ENCODE measurements at regions not wholly inside any gene's neighbourhood (a gene's known extent, or its start where the extent isn't known, plus 50 kb on each side); places are given as distances from the start of the nearest gene placed in this dataset.
A peak's percentile ranks its signal among the peaks of the same experiment; 100 is the strongest.
"Not testable (repeated sequence)": the region's sequence is repeated elsewhere in the genome, so short reads cannot be mapped to it uniquely, and the experiment has no call there.

- ATAC-seq (no peak), DNase-seq (ENCODE audit: low spot score) (no peak)
- Mint-ChIP-seq H3K36me3 (no peaks in the 10 kb centered on the region), H3K4me3 (no peak overlapping the region), H3K27me3 (peaks cover 35 to 38% of the 10 kb centered on the region in 2 donors), H3K27ac (no peak overlapping the region), H3K9me3 (no peaks in the 10 kb centered on the region), H3K4me1 (ENCODE audit: low read depth in 2 of 2) (peaks cover 12 to 14% of the 10 kb centered on the region in 2 donors)
These were observed 62.0 kb upstream of the UNC5A start for GRCh38 chr5:176748073-176748966.

DNA sequence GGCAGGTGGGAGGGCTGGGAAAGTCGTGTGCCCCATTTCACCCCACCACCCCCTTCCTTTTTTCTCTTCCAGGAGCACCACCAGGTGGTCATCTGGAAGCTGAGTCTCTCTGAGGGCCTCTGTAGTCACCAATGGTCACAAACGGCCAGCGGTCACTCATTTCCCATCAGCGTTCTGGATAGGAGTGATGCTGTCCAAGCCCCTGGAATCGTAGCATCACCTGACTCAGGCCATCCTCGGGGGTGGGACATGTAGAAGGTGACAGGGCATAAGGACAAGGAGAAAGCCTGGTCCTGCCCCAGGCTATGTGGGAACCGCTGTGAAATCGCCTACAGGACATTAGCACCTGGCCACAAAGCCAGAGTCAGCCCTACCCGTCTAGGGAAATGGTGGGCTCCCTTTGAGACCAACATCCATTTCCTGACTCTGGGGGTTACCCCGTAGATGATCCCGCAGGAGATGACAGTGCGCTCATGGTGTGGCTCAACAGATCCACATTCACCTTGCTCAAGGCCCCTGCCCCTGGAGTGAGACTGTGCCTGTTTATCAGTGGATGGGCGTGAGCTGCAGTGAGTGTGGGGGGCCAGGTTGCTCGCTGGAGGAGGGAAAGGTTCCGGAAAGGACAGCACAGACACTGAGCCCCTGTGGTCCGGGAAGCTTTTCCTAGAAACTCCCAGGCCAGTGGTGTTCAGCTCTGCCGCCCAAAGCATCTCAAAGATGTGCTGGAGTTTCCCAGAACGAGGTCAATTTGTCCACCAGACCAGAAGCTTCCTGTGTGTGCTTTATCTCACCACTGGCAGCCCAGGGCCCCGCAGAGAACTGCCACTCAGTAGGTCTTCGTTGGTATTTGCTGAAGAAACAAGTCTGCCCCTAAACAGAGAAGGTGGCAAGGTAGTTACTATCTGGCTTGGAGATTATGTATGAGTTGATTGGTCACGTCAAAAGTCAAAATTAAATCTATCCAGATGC is 61.1 kb upstream of the UNC5A start:
- no peak overlapping the region for H3K27ac Mint-ChIP-seq
- ATAC-seq (no peak), DNase-seq (ENCODE audit: low spot score) (peak; percentile 45)
- peaks cover under 1% of the 10 kb centered on the region for H3K36me3 Mint-ChIP-seq
- H3K4me1 Mint-ChIP-seq (ENCODE audit: low read depth in 2 of 2): peaks cover 12 to 14% of the 10 kb centered on the region in 2 donors
- peaks cover 27 to 38% of the 10 kb centered on the region in 2 donors for H3K27me3 Mint-ChIP-seq
- H3K4me3 Mint-ChIP-seq: no peak overlapping the region
- H3K9me3 Mint-ChIP-seq: no peaks in the 10 kb centered on the region

- Mint-ChIP-seq H3K36me3 (peaks cover 5% of the 10 kb centered on the region), H3K27me3 (peaks cover 24 to 38% of the 10 kb centered on the region in 2 donors), H3K4me3 (no peak overlapping the region), H3K27ac (no peak overlapping the region), H3K4me1 (ENCODE audit: low read depth in 2 of 2) (peaks cover 12 to 13% of the 10 kb centered on the region in 2 donors), H3K9me3 (no peaks in the 10 kb centered on the region)
- DNase-seq (ENCODE audit: low spot score) (no peak), ATAC-seq (no peak)
These were observed 60.2 kb upstream of the UNC5A start for GRCh38 chr5:176750144-176750543.

DNA sequence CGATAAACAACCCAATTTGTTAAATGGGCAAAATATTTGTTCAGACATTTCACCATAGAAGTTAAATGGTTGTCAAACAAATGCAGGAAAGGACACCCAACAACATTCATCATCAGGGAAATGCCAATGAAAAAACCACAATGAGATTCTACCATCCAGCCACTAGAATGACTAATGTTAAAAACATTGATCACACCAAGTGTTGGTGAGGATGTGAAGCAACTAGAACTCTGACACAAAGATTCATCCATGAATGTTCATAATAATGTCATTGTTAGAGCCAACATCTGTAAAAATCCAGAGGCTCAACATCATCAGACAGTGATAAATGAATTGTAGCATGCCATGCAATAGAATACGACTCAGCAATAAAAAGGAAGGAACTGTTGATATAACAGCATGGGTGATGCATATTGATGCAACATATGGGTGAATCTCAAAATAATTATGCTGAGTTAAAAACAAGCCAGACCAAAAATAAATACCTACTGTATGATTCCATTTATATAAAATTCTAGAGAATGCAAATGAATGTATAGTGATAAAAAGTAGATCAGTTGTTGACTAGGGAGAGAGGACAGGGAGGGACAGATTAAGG is 55.9 kb upstream of the UNC5A start:
- Mint-ChIP-seq H3K9me3 (no peaks in the 10 kb centered on the region), H3K36me3 (peaks cover 9% of the 10 kb centered on the region), H3K4me1 (ENCODE audit: low read depth in 2 of 2) (no peaks in the 10 kb centered on the region), H3K4me3 (no peak overlapping the region), H3K27ac (no peak overlapping the region), H3K27me3 (peaks cover 25 to 57% of the 10 kb centered on the region in 2 donors)
- ATAC-seq (no peak), DNase-seq (ENCODE audit: low spot score) (no peak)

DNA sequence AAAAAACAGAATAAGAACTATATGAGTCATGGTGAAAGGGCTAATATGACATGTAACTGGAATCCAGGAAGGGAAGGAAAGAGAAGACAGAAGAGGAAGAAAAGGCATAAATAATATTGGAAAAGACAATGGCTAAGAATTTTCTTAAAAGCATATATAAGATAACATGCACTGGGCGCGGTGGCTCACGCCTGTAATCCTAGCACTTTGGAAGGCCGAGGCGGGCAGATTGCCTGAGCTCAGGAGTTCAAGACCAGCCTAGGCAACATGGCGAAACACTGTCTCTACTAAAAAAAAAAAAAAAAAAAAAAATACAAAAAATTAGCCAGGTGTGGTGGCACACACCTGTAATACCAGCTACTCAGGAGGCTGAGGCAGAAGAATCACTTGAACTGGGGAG is 54.8 kb upstream of the UNC5A start:
- H3K27ac Mint-ChIP-seq; ATAC-seq; H3K9me3 Mint-ChIP-seq; H3K4me1 Mint-ChIP-seq (ENCODE audit: low read depth in 2 of 2); H3K4me3 Mint-ChIP-seq; DNase-seq (ENCODE audit: low spot score); H3K36me3 Mint-ChIP-seq: not testable (repeated sequence)
- H3K27me3 Mint-ChIP-seq: peaks cover 28 to 60% of the 10 kb centered on the region in 2 donors

- not testable (repeated sequence) for H3K9me3 Mint-ChIP-seq; ATAC-seq; H3K4me1 Mint-ChIP-seq (ENCODE audit: low read depth in 2 of 2); H3K27ac Mint-ChIP-seq; DNase-seq (ENCODE audit: low spot score); H3K4me3 Mint-ChIP-seq; H3K36me3 Mint-ChIP-seq
- H3K27me3 Mint-ChIP-seq: peaks cover 25 to 52% of the 10 kb centered on the region in 2 donors
These were observed 52.8 kb upstream of the UNC5A start for GRCh38 chr5:176757569-176757968.

Data from natural killer cell treated with Interleukin-12 subunit alpha and Interleukin-12 subunit beta and Interleukin-15 and Interleukin-18, amount 100 ng/mL, for 72 hours (primary cell).